AG10803 (cell line): ENCODE measurements at regions not wholly inside any gene's neighbourhood (a gene's known extent, or its start where the extent isn't known, plus 50 kb on each side); places are given as distances from the start of the nearest gene placed in this dataset.

Source experiments
- DNase-seq: peaks from one replicate; pipeline ENCODE4 v3.0.0; 2010; ENCODE audit warnings: low read depth
- H3K4me3 ChIP-seq: 2 replicates; pipeline ENCODE4 v1.5.1; 2011; ENCODE audit warnings: mild to moderate bottlenecking, low read length, control low read depth
- CTCF ChIP-seq: conservative IDR thresholded peaks from 2 replicates; pipeline ENCODE4 v1.5.1; 2011; ENCODE audit warnings: mild to moderate bottlenecking, low read length, control low read depth, inconsistent platforms

DNA sequence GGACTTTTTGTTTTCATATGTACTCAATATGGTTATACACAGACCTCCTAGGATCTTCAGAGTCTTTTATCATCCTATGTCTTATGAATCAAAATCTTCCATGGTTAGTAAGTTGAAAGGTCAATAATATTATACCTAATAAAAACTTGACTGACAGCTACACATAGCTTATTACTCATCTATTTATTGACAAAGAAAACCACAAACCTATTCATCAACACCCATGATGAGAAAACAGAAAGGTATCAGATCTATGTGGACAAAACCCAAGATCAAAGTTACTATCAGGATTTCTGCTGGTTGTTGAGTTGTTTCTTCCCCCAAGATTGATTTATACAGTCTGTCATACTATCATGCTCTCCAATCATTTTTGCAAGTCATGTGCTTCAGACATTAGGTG is 460.1 kb upstream of the MANEA start:
- TF ChIP-seq CTCF = no peak
- DNase-seq = no peak
- H3K4me3 ChIP-seq = no peak overlapping the region

DNA sequence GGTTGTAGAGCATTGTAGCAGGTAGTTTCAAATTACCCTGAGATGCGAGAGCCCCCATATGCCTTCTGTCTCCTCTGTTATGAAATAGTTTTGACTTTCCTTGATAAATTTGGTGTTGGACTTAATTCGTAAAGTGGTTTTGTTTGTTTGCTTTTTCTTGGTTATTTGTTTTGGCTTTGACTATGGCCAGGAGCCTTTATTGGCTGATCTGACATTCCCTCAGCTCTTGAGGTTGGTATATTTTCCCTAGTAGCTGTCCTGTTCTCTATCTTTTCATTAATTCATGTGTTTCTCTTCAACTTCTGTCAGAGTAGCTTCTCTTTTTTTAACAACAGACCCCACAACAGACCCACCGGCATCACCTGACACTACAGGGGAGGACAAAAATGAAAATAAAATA is 457.4 kb upstream of the MANEA start:
- no peak for DNase-seq
- TF ChIP-seq CTCF = no peak
- no peak overlapping the region for H3K4me3 ChIP-seq

DNA sequence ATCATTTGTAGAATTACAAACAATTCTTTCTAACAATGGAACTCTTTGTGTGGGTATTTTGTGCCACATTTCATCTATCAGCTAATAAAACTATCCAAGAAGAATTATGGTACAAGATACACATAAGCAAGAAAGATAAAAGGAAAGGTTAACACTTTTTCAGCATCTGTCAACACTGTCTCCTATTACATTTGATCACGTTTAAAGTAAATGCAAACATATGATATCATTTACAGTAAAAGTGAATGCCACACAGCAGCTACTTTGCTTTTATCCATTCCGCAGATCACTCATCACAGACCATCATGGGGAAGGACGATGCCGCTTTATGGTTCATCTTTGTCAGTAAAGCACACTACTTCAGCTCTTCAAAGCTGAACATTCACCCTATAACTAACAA is 456.4 kb upstream of the MANEA start:
- no peak for DNase-seq

DNA sequence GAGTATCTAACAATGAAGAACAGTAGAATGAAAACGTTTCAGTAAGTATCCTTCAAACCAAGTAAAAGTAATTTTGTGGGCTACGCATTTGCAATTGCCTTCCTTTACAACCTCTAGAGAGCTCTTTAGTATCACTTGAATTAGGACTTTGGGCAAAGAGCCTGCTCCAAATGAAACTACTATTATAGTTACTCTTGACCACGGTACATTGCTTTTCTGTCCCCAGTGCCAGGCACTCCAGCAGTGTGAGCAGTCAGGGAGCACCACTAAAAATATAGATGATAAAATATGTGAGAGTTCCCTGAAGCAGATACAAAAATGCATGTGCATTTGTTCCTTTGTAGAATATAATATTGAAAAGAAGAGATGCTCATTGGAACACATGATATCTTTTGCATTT is 450.1 kb upstream of the MANEA start:
- no peak for TF ChIP-seq CTCF
- no peak overlapping the region for H3K4me3 ChIP-seq
- no peak for DNase-seq

More for the DNA sequence above, 456.4 kb upstream of the MANEA start:
- no peak overlapping the region for H3K4me3 ChIP-seq
- TF ChIP-seq CTCF = no peak

- no peak for DNase-seq
- no peak overlapping the region for H3K4me3 ChIP-seq
- no peak for TF ChIP-seq CTCF
Measured at GRCh38 chr6:95128439-95128838, 448.9 kb upstream of the MANEA start.

DNA sequence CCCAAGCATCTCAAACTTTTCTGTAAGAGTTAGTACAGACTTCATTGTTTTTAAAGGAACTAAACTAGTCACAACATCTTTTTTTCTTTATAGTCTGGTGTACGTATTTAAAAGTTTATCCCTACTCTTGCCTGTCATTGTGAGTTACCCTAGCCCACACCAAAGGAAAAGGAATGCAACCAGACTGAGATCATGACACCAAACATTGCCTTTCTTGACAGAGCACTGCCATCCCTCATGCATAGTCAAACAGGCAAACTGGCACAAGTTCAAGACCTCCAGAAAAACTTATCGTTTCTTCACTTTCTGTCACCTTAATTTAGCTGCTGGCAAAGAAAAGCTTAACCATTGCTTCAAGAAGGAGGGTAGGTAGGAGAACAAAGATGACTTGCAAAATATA is 448.4 kb upstream of the MANEA start:
- no peak for DNase-seq
- H3K4me3 ChIP-seq = no peak overlapping the region
- no peak for TF ChIP-seq CTCF

GRCh38 chr6:95133578-95133977 is 443.8 kb upstream of the MANEA start:
- no peak for DNase-seq
- H3K4me3 ChIP-seq = no peak overlapping the region
- no peak for TF ChIP-seq CTCF
